Mesenchymal stem cell (in vitro differentiated cells and primary cell): ENCODE measurements at regions not wholly inside any gene's neighbourhood (a gene's known extent, or its start where the extent isn't known, plus 50 kb on each side); places are given as distances from the start of the nearest gene placed in this dataset.
"Not testable (repeated sequence)": the region's sequence is repeated elsewhere in the genome, so short reads cannot be mapped to it uniquely, and the experiment has no call there.

Source experiments
- DNase-seq: peaks from one replicate; pipeline ENCODE4 v3.0.0-alpha.2; 2013
- H2AFZ ChIP-seq: one replicate; pipeline ENCODE4 v1.6.1; 2013; ENCODE audit warnings: low read depth, mild to moderate bottlenecking, control low read depth, inconsistent platforms, low read length, moderate library complexity
- H2AK5ac ChIP-seq: 2 replicates; pipeline ENCODE4 v1.6.1; 2013; ENCODE audit warnings: low read length, moderate library complexity, mild to moderate bottlenecking, inconsistent platforms; ENCODE audit not compliant: severe bottlenecking
- H2BK120ac ChIP-seq: one replicate; pipeline ENCODE4 v1.6.1; 2013; ENCODE audit warnings: low read depth, mild to moderate bottlenecking, inconsistent platforms, low read length, moderate library complexity
- H2BK12ac ChIP-seq, 2 experiments: one replicate each; pipeline ENCODE4 v1.6.1; 2013; ENCODE audit warnings: inconsistent platforms in 2 of 2, low read length in 2 of 2, mild to moderate bottlenecking in 2 of 2, moderate library complexity in 2 of 2, control low read depth in 1 of 2
- H2BK15ac ChIP-seq: one replicate; pipeline ENCODE4 v1.6.1; 2013; ENCODE audit warnings: mild to moderate bottlenecking, low read depth, inconsistent platforms; ENCODE audit not compliant: poor library complexity, severe bottlenecking
- H2BK5ac ChIP-seq: 2 replicates; pipeline ENCODE4 v1.6.1; 2013; ENCODE audit warnings: low read depth, mild to moderate bottlenecking, low read length, control low read depth, inconsistent platforms; ENCODE audit not compliant: poor library complexity, severe bottlenecking
- H3K14ac ChIP-seq, 2 experiments: one replicate each; pipeline ENCODE4 v1.6.1; 2013; ENCODE audit warnings: inconsistent platforms in 2 of 2, low read length in 2 of 2, control low read depth in 1 of 2, mild to moderate bottlenecking in 1 of 2, moderate library complexity in 1 of 2
- H3K18ac ChIP-seq, 2 experiments: one replicate each; pipeline ENCODE4 v1.6.1; 2013; ENCODE audit warnings: inconsistent platforms in 2 of 2, low read length in 2 of 2, control low read depth in 1 of 2, low read depth in 1 of 2, mild to moderate bottlenecking in 1 of 2
- H3K23ac ChIP-seq, 2 experiments: one replicate each; pipeline ENCODE4 v1.6.1; 2013; ENCODE audit warnings: inconsistent platforms in 2 of 2, low read length in 2 of 2, mild to moderate bottlenecking in 2 of 2, moderate library complexity in 2 of 2, control low read depth in 1 of 2
- H3K27ac ChIP-seq: 2 replicates; pipeline ENCODE4 v1.5.1; 2013; ENCODE audit warnings: mild to moderate bottlenecking, moderate library complexity, low read length, control low read depth, inconsistent platforms; ENCODE audit not compliant: poor library complexity, severe bottlenecking
- H3K27me3 ChIP-seq, 2 experiments: 2 replicates each; pipeline versions ENCODE4 v1.6.1 to v1.7.0; 2013; ENCODE audit warnings: low read length in 2 of 2, mild to moderate bottlenecking in 2 of 2, moderate library complexity in 2 of 2, control low read depth in 1 of 2, inconsistent platforms in 1 of 2; ENCODE audit not compliant: control insufficient read depth in 1 of 2, insufficient read depth in 1 of 2
- H3K36me3 ChIP-seq, 2 experiments: 2 replicates each; pipeline versions ENCODE4 v1.6.1 to v1.7.0; 2013; ENCODE audit warnings: low read length in 2 of 2, control low read depth in 1 of 2, inconsistent platforms in 1 of 2, low read depth in 1 of 2, mild to moderate bottlenecking in 1 of 2; ENCODE audit not compliant: insufficient read depth in 2 of 2, control insufficient read depth in 1 of 2
- H3K4ac ChIP-seq, 2 experiments: one replicate each; pipeline ENCODE4 v1.6.1; 2013; ENCODE audit warnings: inconsistent platforms in 2 of 2, low read length in 2 of 2, mild to moderate bottlenecking in 2 of 2, moderate library complexity in 2 of 2, control low read depth in 1 of 2, low read depth in 1 of 2
- H3K4me1 ChIP-seq: 2 replicates; pipeline ENCODE4 v1.6.1; 2013; ENCODE audit warnings: low read depth, low read length, control low read depth; ENCODE audit not compliant: control insufficient read depth, insufficient read depth
- H3K4me2 ChIP-seq: 2 replicates; pipeline ENCODE4 v1.6.1; 2013; ENCODE audit warnings: low read length, mild to moderate bottlenecking, inconsistent platforms; ENCODE audit not compliant: poor library complexity, severe bottlenecking
- H3K4me3 ChIP-seq, 2 experiments: 2 replicates each; pipeline versions ENCODE4 v1.5.1 to v1.7.0; 2013; ENCODE audit warnings: low read length in 2 of 2, mild to moderate bottlenecking in 2 of 2, control low read depth in 1 of 2, low read depth in 1 of 2; ENCODE audit not compliant: insufficient read depth in 1 of 2
- H3K79me1 ChIP-seq: replicated peaks from 2 replicates; pipeline ENCODE4 v1.6.1; 2013; ENCODE audit warnings: mild to moderate bottlenecking, control low read depth, low read length, inconsistent platforms; ENCODE audit not compliant: poor library complexity, severe bottlenecking
- H3K9ac ChIP-seq: 2 replicates; pipeline ENCODE4 v1.7.0; 2013; ENCODE audit warnings: mild to moderate bottlenecking, low read length, moderate library complexity
- H3K9me3 ChIP-seq: 2 replicates; pipeline ENCODE4 v1.7.0; 2013; ENCODE audit warnings: mild to moderate bottlenecking, low read length; ENCODE audit not compliant: control insufficient read depth
- H4K8ac ChIP-seq: one replicate; pipeline ENCODE4 v1.6.1; 2013; ENCODE audit warnings: inconsistent platforms, mild to moderate bottlenecking, low read length, moderate library complexity
- H4K91ac ChIP-seq: one replicate; pipeline ENCODE4 v1.6.1; 2013; ENCODE audit warnings: mild to moderate bottlenecking, low read length, inconsistent platforms
- WGBS: methylation state at CpG from one replicate; pipeline ENCODE4 v1.1.7; 2013; ENCODE audit warnings: mixed read lengths; 5-methylcytosine and 5-hydroxymethylcytosine counted together

DNA sequence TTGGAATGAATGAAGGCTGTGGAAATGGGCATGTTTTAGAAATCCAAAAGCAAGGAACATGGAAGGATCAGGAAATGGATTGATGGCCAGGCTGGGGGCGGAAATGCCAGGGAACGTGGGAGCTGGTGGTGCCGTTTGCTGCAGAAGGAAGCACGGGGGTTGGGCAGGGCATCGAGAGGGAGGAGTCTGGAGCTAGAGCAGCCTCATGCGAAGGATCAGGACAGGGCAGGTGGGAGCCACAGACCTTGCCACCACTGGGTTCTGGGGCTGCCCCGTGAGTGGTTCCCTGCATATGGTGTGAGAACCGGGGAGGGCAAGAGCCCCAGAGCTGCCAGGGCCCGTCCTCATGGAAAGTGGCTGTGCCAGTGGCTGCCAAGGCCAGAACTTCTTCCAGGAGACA lies 193.8 kb upstream of the ZNF32 start:
- Histone ChIP-seq H3K9me3 (no peaks in the 10 kb centered on the region), H4K91ac (peak overlapping the region; percentile 87), H3K4me3 (no peak overlapping the region), H3K4me2 (no peak overlapping the region), H2BK12ac (peak overlapping the region; percentile 60 to 91), H3K4me1 (peaks cover 8% of the 10 kb centered on the region), H4K8ac (peak overlapping the region; percentile 33), H3K36me3 (no peaks in the 10 kb centered on the region), H3K4ac (peak overlapping the region in 1 of 2 experiments; percentile 1), H2BK5ac (no peak overlapping the region), H2AK5ac (no peak overlapping the region), H3K18ac (peak overlapping the region; percentile 31 to 40), H3K14ac (peak overlapping the region in 1 of 2 experiments; percentile 19), H3K23ac (no peak overlapping the region), H3K9ac (no peak overlapping the region), H3K27me3 (peaks cover 4 to 17% of the 10 kb centered on the region in 2 experiments), H2BK15ac (no peak overlapping the region), H3K79me1 (no peaks in the 10 kb centered on the region), H3K27ac (no peak overlapping the region), H2BK120ac (peak overlapping the region; percentile 12), H2AFZ (no peak overlapping the region)
- no peak for DNase-seq
- 92% methylated on average over 9 of the region's 9 CpGs for WGBS

DNA sequence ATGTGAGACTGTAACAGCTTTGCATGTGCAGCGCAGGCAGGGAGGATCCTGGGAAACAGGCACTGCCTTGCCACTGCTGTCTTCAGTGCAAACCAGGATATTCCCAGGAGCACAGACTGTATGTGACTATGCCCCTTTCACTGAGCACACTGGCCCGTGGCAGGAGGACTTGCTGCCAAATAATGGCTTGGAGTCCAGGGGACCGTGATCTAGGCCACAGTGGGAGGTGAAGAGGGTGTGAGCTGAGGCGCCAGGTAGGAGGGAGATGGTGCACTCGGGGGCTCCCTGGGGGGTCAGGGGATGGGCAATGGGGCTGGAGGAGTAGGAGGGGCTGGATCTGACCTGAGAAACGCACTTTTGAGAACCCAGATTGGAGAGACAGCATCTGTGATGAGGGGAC lies 193.4 kb upstream of the ZNF32 start:
- H2BK120ac ChIP-seq = no peak overlapping the region
- H3K9ac ChIP-seq = no peak overlapping the region
- peak overlapping the region in 1 of 2 experiments; percentile 1 for H3K14ac ChIP-seq
- H3K27ac ChIP-seq = no peak overlapping the region
- peaks cover 8% of the 10 kb centered on the region for H3K4me1 ChIP-seq
- DNase-seq = no peak
- H4K91ac ChIP-seq = peak overlapping the region; percentile 96
- H2AFZ ChIP-seq = no peak overlapping the region
- no peak overlapping the region for H3K23ac ChIP-seq
- no peak overlapping the region for H3K4me3 ChIP-seq
- no peak overlapping the region for H2BK5ac ChIP-seq
- no peak overlapping the region for H3K4me2 ChIP-seq
- H2AK5ac ChIP-seq = no peak overlapping the region
- H2BK12ac ChIP-seq = peak overlapping the region; percentile 32 to 60
- H3K79me1 ChIP-seq = no peaks in the 10 kb centered on the region
- H3K9me3 ChIP-seq = no peaks in the 10 kb centered on the region
- peak overlapping the region; percentile 56 for H2BK15ac ChIP-seq
- WGBS = 87% methylated on average over 6 of the region's 6 CpGs
- H3K4ac ChIP-seq = peak overlapping the region in 1 of 2 experiments; percentile 73
- H3K18ac ChIP-seq = peak overlapping the region; percentile 40 to 58
- no peaks in the 10 kb centered on the region for H3K36me3 ChIP-seq
- H3K27me3 ChIP-seq = peaks cover 4 to 17% of the 10 kb centered on the region in 2 experiments
- peak overlapping the region; percentile 29 for H4K8ac ChIP-seq

DNA sequence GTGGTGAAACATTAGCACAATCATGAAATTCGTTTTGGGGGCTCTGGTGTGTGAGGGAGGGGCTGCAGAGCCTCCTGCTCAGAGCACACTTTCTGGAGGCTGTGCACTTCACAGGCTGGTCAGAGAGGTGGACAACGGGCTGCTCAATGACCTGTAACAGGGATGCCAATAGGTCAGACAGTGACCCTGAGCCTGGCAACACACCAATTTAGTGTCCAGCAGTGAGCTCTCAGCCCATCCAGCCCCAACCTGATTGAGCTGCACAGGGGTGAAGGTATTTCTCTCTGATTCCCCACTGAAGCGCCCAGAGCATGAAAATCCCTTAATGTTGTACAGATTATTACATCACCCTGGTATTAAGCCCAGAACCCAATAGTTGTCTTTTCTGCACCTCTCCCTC lies 191.3 kb upstream of the ZNF32 start:
- Histone ChIP-seq H3K14ac (no peak overlapping the region), H2BK120ac (no peak overlapping the region), H3K27me3 (peaks cover 4 to 19% of the 10 kb centered on the region in 2 experiments), H2BK12ac (peak overlapping the region; percentile 17 to 35), H3K18ac (peak overlapping the region in 1 of 2 experiments; percentile 49), H2AFZ (no peak overlapping the region), H3K4ac (peak overlapping the region in 1 of 2 experiments; percentile 47), H3K23ac (no peak overlapping the region), H3K9me3 (no peaks in the 10 kb centered on the region), H3K27ac (no peak overlapping the region), H4K91ac (peak overlapping the region; percentile 47), H2BK5ac (no peak overlapping the region), H2AK5ac (no peak overlapping the region), H3K79me1 (no peaks in the 10 kb centered on the region), H4K8ac (peak overlapping the region; percentile 60), H3K4me3 (no peak overlapping the region), H3K9ac (no peak overlapping the region), H2BK15ac (no peak overlapping the region), H3K4me1 (peaks cover 4% of the 10 kb centered on the region), H3K36me3 (no peaks in the 10 kb centered on the region), H3K4me2 (no peak overlapping the region)
- no peak for DNase-seq
- 69% methylated on average over 3 of the region's 3 CpGs for WGBS

DNA sequence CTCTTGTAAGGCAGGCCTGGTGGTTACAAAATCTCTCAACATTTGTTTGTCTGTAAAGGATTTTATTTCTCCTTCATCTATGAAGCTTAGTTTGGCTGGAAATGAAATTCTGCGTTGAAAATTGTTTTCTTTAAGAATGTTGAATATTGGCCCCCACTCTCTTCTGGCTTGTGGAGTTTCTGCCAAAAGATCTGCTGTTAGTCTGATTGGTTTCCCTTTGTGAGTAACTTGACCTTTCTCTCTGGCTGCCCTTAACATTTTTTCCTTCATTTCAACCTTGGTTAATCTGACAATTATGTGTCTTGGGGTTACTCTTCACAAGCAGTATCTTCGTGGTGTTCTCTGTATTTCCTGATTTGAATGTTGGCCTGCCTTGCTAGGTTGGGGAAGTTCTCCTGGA lies 186.1 kb upstream of the ZNF32 start:
- H3K27ac ChIP-seq, H2BK12ac ChIP-seq, H3K9ac ChIP-seq, H3K36me3 ChIP-seq, H3K14ac ChIP-seq, H3K27me3 ChIP-seq, H2BK5ac ChIP-seq, H3K4me1 ChIP-seq, H2BK120ac ChIP-seq, H3K9me3 ChIP-seq, H2AK5ac ChIP-seq, H4K8ac ChIP-seq, H3K4ac ChIP-seq, H3K4me3 ChIP-seq, H3K4me2 ChIP-seq, H3K18ac ChIP-seq, H2BK15ac ChIP-seq, H3K79me1 ChIP-seq, H3K23ac ChIP-seq, H4K91ac ChIP-seq, H2AFZ ChIP-seq, DNase-seq: not testable (repeated sequence)
- WGBS = 100% methylated on average over 1 of the region's 2 CpGs
